22Rv1 (cell line): ENCODE measurements at regions not wholly inside any gene's neighbourhood (a gene's known extent, or its start where the extent isn't known, plus 50 kb on each side); places are given as distances from the start of the nearest gene placed in this dataset.

ENCODE experiments used
- CTCF ChIP-seq: fragments of 450-650 bp; IDR thresholded peaks from 2 replicates; pipeline ENCODE4 v1.5.1; 2017; ENCODE audit warnings: mild to moderate bottlenecking
- ZFX ChIP-seq: fragments of 450-650 bp; IDR thresholded peaks from 2 replicates; pipeline ENCODE4 v1.6.1; 2017; ENCODE audit warnings: antibody characterized with exemption, borderline replicate concordance

- TF ChIP-seq CTCF (no peak), ZFX (no peak)
Observed at GRCh38 chr11:91199866-91200265, 977.0 kb upstream of the CHORDC1 start.
